H1 (cell line): ENCODE measurements at regions not wholly inside any gene's neighbourhood (a gene's known extent, or its start where the extent isn't known, plus 50 kb on each side); places are given as distances from the start of the nearest gene placed in this dataset.

Experiments
- CTCF ChIA-PET: fragments of 300-600 bp; sonication (Branson Sonifier 250); formaldehyde crosslinking; loops from one replicate; lab custom pipeline; 2021; ENCODE audit not compliant: partially characterized antibody; lab: Charles Lee
- POLR2A ChIA-PET: fragments of 300-600 bp; sonication (Branson Sonifier 250); formaldehyde crosslinking; loops from one replicate; lab custom pipeline; 2021; ENCODE audit warnings: inconsistent platforms; ENCODE audit not compliant: partially characterized antibody; lab: Charles Lee
- DNase-seq, 2 experiments: peaks; one replicate each; pipeline versions ENCODE4 v3.0.0 to v3.0.0-alpha.2; 2010 to 2022; ENCODE audit warnings: low spot score in 2 of 2, low read depth in 1 of 2, mixed read lengths in 1 of 2
- FAIRE-seq: peaks from 2 replicates; lab custom pipeline; 2011; peaks lifted over from hg19 to GRCh38; lab: Jason Lieb, UNC
- H2AFZ ChIP-seq: 2 replicates; pipeline ENCODE4 v1.8.1; 2012; ENCODE audit warnings: low read length, inconsistent platforms
- H2AK5ac ChIP-seq: 2 replicates; pipeline ENCODE4 v1.6.1; 2013; ENCODE audit warnings: low read depth, low read length
- H2BK120ac ChIP-seq: replicated peaks from 2 replicates; pipeline ENCODE3; 2013; ENCODE audit warnings: low read depth, low read length, inconsistent platforms
- H2BK12ac ChIP-seq: 2 replicates; pipeline ENCODE4 v1.6.1; 2013; ENCODE audit warnings: low read depth, low read length
- H2BK15ac ChIP-seq: 2 replicates; pipeline ENCODE4 v1.6.1; 2013; ENCODE audit warnings: low read length
- H2BK20ac ChIP-seq: 2 replicates; pipeline ENCODE4 v1.6.1; 2013; ENCODE audit warnings: low read length
- H2BK5ac ChIP-seq: 2 replicates; pipeline ENCODE4 v1.6.1; 2013; ENCODE audit warnings: low read depth, low read length
- H3K14ac ChIP-seq: 2 replicates; pipeline ENCODE4 v1.6.1; 2013; ENCODE audit warnings: inconsistent platforms; ENCODE audit not compliant: insufficient read length
- H3K18ac ChIP-seq: 2 replicates; pipeline ENCODE4 v1.6.1; 2013; ENCODE audit warnings: low read length; ENCODE audit errors: extremely low read depth
- H3K23ac ChIP-seq: 2 replicates; pipeline ENCODE4 v1.6.1; 2013; ENCODE audit warnings: inconsistent platforms; ENCODE audit not compliant: insufficient read length
- H3K23me2 ChIP-seq: 2 replicates; pipeline ENCODE4 v1.6.1; 2013; ENCODE audit warnings: low read depth, low read length
- H3K27ac ChIP-seq: 2 replicates; pipeline ENCODE4 v1.6.1; 2011; ENCODE audit warnings: low read depth, low read length, inconsistent platforms
- H3K27me3 ChIP-seq, 4 experiments: replicated peaks in 1 of 4; 1 replicate in 1 of 4; 2 replicates in 3 of 4; pipeline versions ENCODE4 v1.6.1 to v1.8.1; 2011 to 2013; ENCODE audit warnings: low read length in 3 of 4, mild to moderate bottlenecking in 3 of 4, inconsistent platforms in 2 of 4, mixed read lengths in 2 of 4, moderate library complexity in 1 of 4; ENCODE audit not compliant: control insufficient read depth in 3 of 4, insufficient read depth in 3 of 4; ENCODE audit errors: extremely low read depth in 1 of 4
- H3K36me3 ChIP-seq, 4 experiments: 2 replicates each; pipeline versions ENCODE4 v1.6.1 to v1.8.1; 2011 to 2013; ENCODE audit warnings: mild to moderate bottlenecking in 4 of 4, low read length in 3 of 4, moderate library complexity in 2 of 4, control low read depth in 1 of 4, inconsistent platforms in 1 of 4; ENCODE audit not compliant: insufficient read depth in 4 of 4, control insufficient read depth in 2 of 4
- H3K4ac ChIP-seq: replicated peaks from 2 replicates; pipeline ENCODE3; 2013; ENCODE audit warnings: low read length, low read depth, mixed read lengths, inconsistent platforms; ENCODE audit not compliant: insufficient read length
- H3K4me1 ChIP-seq, 4 experiments: replicated peaks in 1 of 4; 1 replicate in 1 of 4; 2 replicates in 3 of 4; pipeline versions ENCODE4 v1.6.1 to v1.8.1; 2011 to 2013; ENCODE audit warnings: low read length in 3 of 4, inconsistent platforms in 2 of 4, mixed read lengths in 1 of 4; ENCODE audit not compliant: insufficient read depth in 4 of 4, control insufficient read depth in 3 of 4
- H3K4me2 ChIP-seq, 2 experiments: 2 replicates each; pipeline versions ENCODE4 v1.6.1 to v1.8.1; 2011 to 2013; ENCODE audit warnings: low read depth in 2 of 2, low read length in 2 of 2, control low read depth in 1 of 2, inconsistent platforms in 1 of 2, mild to moderate bottlenecking in 1 of 2; ENCODE audit not compliant: insufficient read depth in 1 of 2
- H3K4me3 ChIP-seq, 4 experiments: fragments of 200-600, 300-600 bp in 1 of 4; sonication (generic), shearing (Covaris generic), sonication (Bioruptor Twin) in 1 of 4; 2 replicates each; pipeline versions ENCODE4 v1.5.1 to v1.8.1; 2011 to 2016; ENCODE audit warnings: low read length in 4 of 4, low read depth in 3 of 4, control low read depth in 2 of 4, inconsistent platforms in 2 of 4, mild to moderate bottlenecking in 2 of 4, mixed read lengths in 1 of 4, moderate library complexity in 1 of 4; ENCODE audit not compliant: insufficient read depth in 2 of 4; ENCODE audit errors: extremely low read depth in 1 of 4
- H3K56ac ChIP-seq: replicated peaks from 2 replicates; pipeline ENCODE3; 2013; ENCODE audit warnings: low read depth, mild to moderate bottlenecking, mixed read lengths, low read length, inconsistent platforms; ENCODE audit not compliant: insufficient read length
- H3K79me1 ChIP-seq: 2 replicates; pipeline ENCODE4 v1.6.1; 2013; ENCODE audit warnings: low read depth, low read length, control low read depth
- H3K79me2 ChIP-seq, 2 experiments: 2 replicates each; pipeline versions ENCODE4 v1.6.1 to v1.8.1; 2012 to 2013; ENCODE audit warnings: low read length in 2 of 2, mild to moderate bottlenecking in 2 of 2, inconsistent platforms in 1 of 2; ENCODE audit not compliant: insufficient read depth in 2 of 2, control insufficient read depth in 1 of 2
- H3K9ac ChIP-seq, 4 experiments: replicated peaks in 1 of 4; 1 replicate in 1 of 4; 2 replicates in 3 of 4; pipeline versions ENCODE4 v1.6.1 to v1.8.1; 2011 to 2013; ENCODE audit warnings: low read depth in 3 of 4, low read length in 3 of 4, control low read depth in 2 of 4, mild to moderate bottlenecking in 2 of 4, moderate library complexity in 2 of 4, inconsistent platforms in 1 of 4; ENCODE audit errors: extremely low read depth in 1 of 4
- H3K9me3 ChIP-seq, 2 experiments: 2 replicates each; pipeline versions ENCODE4 v1.6.1 to v1.8.1; 2012 to 2013; ENCODE audit warnings: mild to moderate bottlenecking in 2 of 2, moderate library complexity in 2 of 2, control low read depth in 1 of 2, inconsistent platforms in 1 of 2, low read depth in 1 of 2, low read length in 1 of 2, mixed read lengths in 1 of 2; ENCODE audit not compliant: insufficient read depth in 2 of 2
- H4K20me1 ChIP-seq, 2 experiments: replicated peaks in 1 of 2; 2 replicates each; pipeline versions ENCODE3 to v1.8.1; 2011 to 2013; ENCODE audit warnings: inconsistent platforms in 2 of 2, low read length in 2 of 2, mild to moderate bottlenecking in 1 of 2; ENCODE audit not compliant: insufficient read depth in 2 of 2, control insufficient read depth in 1 of 2
- H4K5ac ChIP-seq: 2 replicates; pipeline ENCODE4 v1.6.1; 2013; ENCODE audit warnings: low read length, low read depth, mixed read lengths, inconsistent platforms; ENCODE audit not compliant: insufficient read length
- H4K8ac ChIP-seq: 2 replicates; pipeline ENCODE4 v1.8.0; 2013; ENCODE audit warnings: mild to moderate bottlenecking, moderate library complexity, low read length, inconsistent platforms; ENCODE audit not compliant: insufficient read depth; ENCODE audit errors: extremely low read depth
- H4K91ac ChIP-seq: replicated peaks from 2 replicates; pipeline ENCODE3; 2013; ENCODE audit warnings: low read length, mixed read lengths, inconsistent platforms; ENCODE audit not compliant: insufficient read length
- ATF2 ChIP-seq: IDR thresholded peaks from 2 replicates; pipeline ENCODE4 v1.6.1; 2012; ENCODE audit warnings: low read length, inconsistent platforms
- BCL11A ChIP-seq, 2 experiments: IDR thresholded peaks; one replicate each; pipeline ENCODE4 v1.6.1; 2011; ENCODE audit warnings: low read depth in 2 of 2, low read length in 2 of 2, mild to moderate bottlenecking in 2 of 2
- CBX8 ChIP-seq: fragments of 300-800, 300-1000 bp; sonication (generic); IDR thresholded peaks from 2 replicates; pipeline ENCODE4 v1.7.1; 2016; ENCODE audit warnings: low read depth, low read length, borderline replicate concordance
- CEBPB ChIP-seq: IDR thresholded peaks from 2 replicates; pipeline ENCODE4 v1.6.1; 2012; ENCODE audit warnings: low read depth, low read length
- EP300 ChIP-seq, 2 experiments: IDR thresholded peaks; 1 replicate in 1 of 2; 2 replicates in 1 of 2; pipeline ENCODE4 v1.6.1; 2011 to 2012; ENCODE audit warnings: low read depth in 2 of 2, low read length in 2 of 2, mild to moderate bottlenecking in 2 of 2, borderline replicate concordance in 1 of 2, inconsistent platforms in 1 of 2, moderate library complexity in 1 of 2
- GTF2F1 ChIP-seq: IDR thresholded peaks from 2 replicates; pipeline ENCODE4 v1.6.1; 2012; ENCODE audit warnings: low read depth, low read length, improper control_type of control experiment, borderline replicate concordance
- HDAC6 ChIP-seq: IDR thresholded peaks from one replicate; pipeline ENCODE4 v1.7.1; 2012; ENCODE audit warnings: low read depth, mild to moderate bottlenecking, inconsistent platforms, low read length, moderate library complexity
- KDM1A ChIP-seq: fragments of 200-600, 300-600 bp; sonication (generic); IDR thresholded peaks from 2 replicates; pipeline ENCODE4 v1.7.1; 2016; ENCODE audit warnings: mild to moderate bottlenecking, low read length, borderline replicate concordance
- KDM5A ChIP-seq: fragments of 200-600 bp; IDR thresholded peaks from 2 replicates; pipeline ENCODE4 v1.7.1; 2012; ENCODE audit warnings: mild to moderate bottlenecking, low read length, inconsistent platforms, mixed read lengths
- NANOG ChIP-seq: IDR thresholded peaks from 2 replicates; pipeline ENCODE4 v1.6.1; 2011; ENCODE audit warnings: low read length, low read depth, mild to moderate bottlenecking, inconsistent platforms; ENCODE audit not compliant: insufficient read depth, poor library complexity, severe bottlenecking
- POLR2AphosphoS5 ChIP-seq: IDR thresholded peaks from 2 replicates; pipeline ENCODE4 v1.6.1; 2011; ENCODE audit warnings: low read depth, low read length
- SP2 ChIP-seq: IDR thresholded peaks from 2 replicates; pipeline ENCODE4 v1.6.1; 2012; ENCODE audit warnings: mild to moderate bottlenecking, low read length, inconsistent platforms
- ZNF274 ChIP-seq: IDR thresholded peaks from 2 replicates; pipeline ENCODE4 v1.7.0; 2012; ENCODE audit warnings: low read length, borderline replicate concordance; ENCODE audit errors: extremely low read depth
- WGBS, 2 experiments: shearing (Covaris generic) in 1 of 2; methylation state at CpG; one replicate each; pipeline versions ENCODE4 v1.1.6 to v1.1.7; 2013 to 2015; ENCODE audit warnings: low lambda C conversion rate in 2 of 2, mixed read lengths in 2 of 2, inconsistent platforms in 1 of 2, low coverage in 1 of 2, missing lambda C conversion rate in 1 of 2; ENCODE audit not compliant: insufficient replicate concordance in 2 of 2, insufficient coverage in 1 of 2, insufficient read length in 1 of 2; ENCODE audit errors: extremely low coverage in 1 of 2, missing lambda C conversion rate in 1 of 2; 5-methylcytosine and 5-hydroxymethylcytosine counted together

GRCh38 chr4:128353791-128354190 is 66.2 kb upstream of the PGRMC2 start:
- H3K4me2 ChIP-seq = 0 out of 4 replicates have a peak overlapping the region, but pooled peaks of 1 of the 2 experiments have one; percentile 16
- POLR2A ChIA-PET = no interaction called here
- peaks cover 0 to 7% (median 3%) of the 10 kb centered on the region in 4 experiments; a peak in 5 of 7 replicates for H3K4me1 ChIP-seq
- TF ChIP-seq SP2 (no peak), GTF2F1 (no peak), CEBPB (no peak), POLR2AphosphoS5 (no peak), KDM5A (no peak), NANOG (no peak), EP300 (IDR thresholded peaks at IDR 0.05; ENCODE audit: borderline replicate concordance in 1 of 2, low read depth in 2 of 2, low read length in 2 of 2) (no peak), HDAC6 (no peak), BCL11A (IDR thresholded peaks at IDR 0.05; ENCODE audit: low read depth in 2 of 2, low read length in 2 of 2) (no peak), ATF2 (no peak), ZNF274 (no peak), CBX8 (no peak), KDM1A (no peak)

More at GRCh38 chr4:128353791-128354190, 66.2 kb upstream of the PGRMC2 start:
- Histone ChIP-seq H2BK15ac (no peak overlapping the region), H3K23ac (no peak overlapping the region), H2BK20ac (no peak overlapping the region), H3K14ac (no peak overlapping the region), H3K18ac (no peak overlapping the region), H4K5ac (no peak overlapping the region), H3K4ac (no peak overlapping the region), H2BK12ac (peak overlapping the region; percentile 90; the same call in 1 of the 2 replicates), H3K4me3 (no peak overlapping the region), H2AK5ac (no peak overlapping the region), H3K79me2 (no peaks in the 10 kb centered on the region), H3K27ac (no peak overlapping the region), H3K79me1 (no peaks in the 10 kb centered on the region), H3K56ac (no peak overlapping the region), H2AFZ (no peak overlapping the region), H3K23me2 (no peaks in the 10 kb centered on the region), H3K27me3 (no peaks in the 10 kb centered on the region), H3K9me3 (no peaks in the 10 kb centered on the region), H4K8ac (no peak overlapping the region), H4K20me1 (no peaks in the 10 kb centered on the region), H2BK5ac (no peak overlapping the region), H3K36me3 (no peaks in the 10 kb centered on the region), H4K91ac (no peak overlapping the region), H2BK120ac (no peak overlapping the region), H3K9ac (no peak overlapping the region)
- CTCF ChIA-PET = no interaction called here
- DNase-seq = no peak
- no peak for FAIRE-seq
- 92% methylated on average over 3 of the region's 3 CpGs; no CpG with 5 or more reads in 1 of the 2 experiments for whole genome bisulfite sequencing, 2 experiments
